ENCODE measurements at regions not wholly inside any gene's neighbourhood (a gene's known extent, or its start where the extent isn't known, plus 50 kb on each side); places are given as distances from the start of the nearest gene placed in this dataset.
"Not testable (repeated sequence)": the region's sequence is repeated elsewhere in the genome, so short reads cannot be mapped to it uniquely, and the experiment has no call there.

DNA sequence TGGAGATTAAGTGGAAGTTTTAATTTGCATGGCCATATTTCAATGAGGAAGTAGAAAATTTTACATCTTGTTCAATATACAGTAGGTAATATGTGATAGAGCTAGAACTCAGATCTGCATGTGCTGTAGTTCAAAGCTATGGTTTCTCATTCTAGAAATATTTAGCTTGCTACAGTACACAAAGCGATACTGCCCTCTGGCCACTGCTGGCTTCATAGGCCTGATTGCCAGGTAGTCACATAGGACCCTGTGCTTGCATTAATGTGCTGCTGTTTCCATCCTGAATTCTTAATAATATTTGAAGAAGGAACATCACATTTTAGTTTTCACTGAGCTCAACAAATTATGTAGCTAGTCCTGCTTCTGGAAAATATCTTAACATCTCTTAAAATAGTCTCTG lies 87.0 kb downstream of the PLSCR2 start:
- DNase-seq (ENCODE audit: low read depth), result peak; percentile 26

GRCh38 chr3:146380046-146380445 lies 89.3 kb downstream of the PLSCR2 start:
- DNase-seq (ENCODE audit: low read depth), result no peak

- DNase-seq (ENCODE audit: low read depth), result no peak
Observed at GRCh38 chr3:146375219-146375618, 94.1 kb downstream of the PLSCR2 start.

DNA sequence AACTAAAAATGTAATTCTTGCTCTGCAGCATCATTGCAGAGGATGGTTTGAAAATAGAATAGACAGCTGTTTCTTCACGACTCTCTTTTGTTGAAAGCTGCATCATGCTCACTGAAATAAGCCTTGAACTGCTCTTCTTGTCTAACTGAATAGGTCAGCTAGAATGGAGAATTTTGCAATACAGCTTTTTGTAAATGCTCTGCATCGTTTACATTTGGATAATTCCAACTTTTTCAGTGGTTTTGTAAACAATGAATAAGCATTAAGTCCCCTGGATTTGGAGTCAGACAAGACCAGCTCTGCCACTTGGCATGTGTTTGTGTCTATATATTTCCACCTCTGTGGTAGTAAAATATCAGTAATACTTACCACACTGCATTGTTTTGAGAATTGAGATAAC lies 95.2 kb downstream of the PLSCR2 start:
- DNase-seq (ENCODE audit: low read depth), result no peak

- no peak for DNase-seq (ENCODE audit: low read depth)
Observed at GRCh38 chr3:146371902-146372301, 97.5 kb downstream of the PLSCR2 start.

- DNase-seq (ENCODE audit: low read depth), result no peak
Observed at GRCh38 chr3:146368882-146369523, 100.4 kb downstream of the PLSCR2 start.

DNA sequence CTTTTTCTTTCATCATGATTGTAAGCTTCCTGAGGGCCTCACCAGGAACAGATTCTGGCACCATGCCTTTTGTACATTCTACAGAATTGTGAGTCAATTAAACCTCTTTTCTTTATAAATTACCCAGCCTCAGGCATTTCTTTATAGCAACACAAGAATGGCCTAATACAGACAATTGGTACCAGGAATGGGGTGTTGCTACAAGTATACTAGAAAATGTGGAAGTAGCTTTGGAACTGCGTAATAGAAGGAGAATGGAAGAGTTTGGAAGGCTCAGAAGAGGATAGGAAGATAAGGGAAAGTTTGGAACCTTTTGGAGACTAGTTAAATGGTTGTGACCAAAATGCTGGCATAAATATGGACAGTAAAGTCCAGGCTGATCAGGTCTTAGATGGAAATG lies 108.9 kb upstream of the PLSCR4 start:
- no peak for DNase-seq (ENCODE audit: low read depth)

DNA sequence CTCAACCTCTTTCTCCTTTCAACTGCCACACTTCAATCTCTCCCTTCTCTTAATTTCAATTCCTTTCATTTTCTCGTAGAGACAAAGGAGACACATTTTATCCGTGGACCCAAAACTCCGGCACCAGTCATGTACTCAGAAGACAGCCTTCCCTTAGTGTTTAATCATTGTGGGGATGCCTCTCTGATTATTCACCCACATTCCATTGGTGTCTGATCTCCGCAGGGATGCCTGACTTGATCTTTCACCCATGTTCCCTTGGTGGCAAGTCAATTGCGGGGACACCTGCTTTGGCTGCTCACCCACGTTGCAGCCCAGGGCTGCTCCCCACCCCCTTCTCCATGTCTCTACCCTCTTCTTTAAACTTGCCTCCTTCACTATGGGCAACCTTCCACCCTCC lies 103.5 kb upstream of the PLSCR4 start:
- not testable (repeated sequence) for DNase-seq (ENCODE audit: low read depth)

- no peak for DNase-seq (ENCODE audit: low read depth)
Observed at GRCh38 chr3:146350852-146351251, 99.9 kb upstream of the PLSCR4 start.

DNA sequence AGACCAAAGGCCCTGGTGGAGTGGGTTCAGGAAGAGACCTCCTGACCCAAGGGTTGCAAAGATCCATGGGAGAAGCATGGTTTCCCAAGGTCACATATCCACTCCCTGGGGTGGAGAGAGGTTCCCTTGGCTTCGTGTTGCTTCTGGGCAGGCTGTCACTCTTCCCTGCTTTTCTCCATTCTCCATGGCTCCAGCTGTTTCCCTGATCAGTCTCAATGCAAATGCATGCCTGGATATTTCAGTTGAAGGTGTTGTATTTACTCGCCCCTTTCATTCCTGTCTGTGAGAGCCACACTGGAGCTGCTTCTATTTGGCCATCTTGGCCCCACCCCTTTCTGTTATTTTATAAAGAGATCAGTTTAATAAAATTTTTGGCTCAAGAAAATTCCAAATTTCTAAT lies 95.0 kb upstream of the PLSCR4 start:
- DNase-seq (ENCODE audit: low read depth), result no peak

DNA sequence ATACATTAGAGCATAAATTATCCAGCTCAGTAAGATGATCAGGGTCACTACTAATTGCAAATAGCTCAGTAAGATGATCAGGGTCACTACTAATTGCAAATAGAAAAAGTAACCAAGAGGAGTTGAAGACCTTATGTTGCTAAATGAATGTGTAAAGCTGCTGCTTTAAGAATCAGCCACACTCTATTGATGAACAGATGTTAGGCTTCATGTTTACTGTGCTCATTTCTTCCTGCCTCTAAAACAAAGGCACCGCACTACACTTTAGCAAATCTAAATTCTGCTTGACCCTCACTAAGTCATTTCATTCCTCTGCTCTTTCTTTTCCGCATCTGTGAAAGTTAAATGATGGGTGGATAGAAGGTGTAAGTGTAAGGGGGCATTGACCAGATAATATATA lies 92.6 kb upstream of the PLSCR4 start:
- DNase-seq (ENCODE audit: low read depth), result no peak

DNA sequence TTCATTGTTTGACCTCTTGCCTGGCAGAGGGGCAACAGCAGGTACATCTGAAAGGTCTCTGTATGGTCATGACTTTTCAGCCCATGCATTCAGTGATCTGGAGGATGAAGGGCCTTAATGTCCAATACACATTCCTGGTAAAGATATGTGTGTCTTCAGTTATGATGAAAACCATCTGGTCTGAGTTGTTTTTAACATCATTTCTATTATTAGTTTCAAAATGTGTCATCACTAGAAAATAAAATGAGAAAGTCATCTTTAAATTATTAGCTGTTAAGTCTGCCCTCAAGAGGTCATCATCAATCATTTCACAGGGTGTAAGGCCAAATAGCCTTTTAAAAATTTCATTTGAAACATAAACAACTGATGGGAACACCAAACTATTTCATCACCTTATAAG lies 92.1 kb upstream of the PLSCR4 start:
- DNase-seq (ENCODE audit: low read depth), result no peak

DNA sequence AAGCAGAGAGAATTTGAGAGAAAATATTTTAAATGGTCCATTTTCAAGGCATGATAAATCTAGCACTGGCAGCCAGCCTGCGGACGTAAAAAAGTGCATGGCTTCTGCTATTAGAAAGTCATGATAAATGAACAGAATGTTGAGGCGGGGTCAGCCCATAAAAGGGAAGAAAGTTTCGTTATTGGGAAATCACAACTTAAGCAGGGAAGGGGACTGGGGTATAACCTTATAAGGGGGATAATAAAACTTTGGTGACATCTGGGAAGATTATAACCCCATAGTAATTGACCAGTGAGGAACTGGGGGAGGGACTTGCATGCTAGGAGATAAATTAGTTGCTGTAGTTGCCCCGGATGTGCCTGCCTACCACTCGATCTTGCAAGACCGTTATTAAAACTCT lies 88.4 kb upstream of the PLSCR4 start:
- no peak for DNase-seq (ENCODE audit: low read depth)

DNA sequence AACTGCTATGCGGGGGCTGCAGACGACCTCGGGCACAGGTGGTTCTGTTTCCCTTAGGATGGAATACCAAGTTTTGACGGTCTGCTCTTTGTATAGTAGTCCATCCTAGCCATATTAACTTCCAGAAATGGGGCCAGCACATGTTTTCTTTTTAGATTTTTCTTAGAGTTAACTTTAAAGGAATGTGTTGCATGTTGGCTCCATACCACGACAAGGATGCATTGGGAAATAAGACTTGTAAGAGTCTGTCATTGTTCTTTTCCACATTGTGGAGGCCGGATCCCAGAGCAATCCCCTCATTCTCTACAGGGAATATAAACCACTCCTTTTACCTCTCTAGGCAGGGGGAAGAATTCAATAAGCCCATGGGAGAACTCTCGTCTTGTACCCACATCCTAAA lies 87.1 kb upstream of the PLSCR4 start:
- no peak for DNase-seq (ENCODE audit: low read depth)

- DNase-seq (ENCODE audit: low read depth), result no peak
Observed at GRCh38 chr3:146335386-146335785, 84.5 kb upstream of the PLSCR4 start.

DNA sequence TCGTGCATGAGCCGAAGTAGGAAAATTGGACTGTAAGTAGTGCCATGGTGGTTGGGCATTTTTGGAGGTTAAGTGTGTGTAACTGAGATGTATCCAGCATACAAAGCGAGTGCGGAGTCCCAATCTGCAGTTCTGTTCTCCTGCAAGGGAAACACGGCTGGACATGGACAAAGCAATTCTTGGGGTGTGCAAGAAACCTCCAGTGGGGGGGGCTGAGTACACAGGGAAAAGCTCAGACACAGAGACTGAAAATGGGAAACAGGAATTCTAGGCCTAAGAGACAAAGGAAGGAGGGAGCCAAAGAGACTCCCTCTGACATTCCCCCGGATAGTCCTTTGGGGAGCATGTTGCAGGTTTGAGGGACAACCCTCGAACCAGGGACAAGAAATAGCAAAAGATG lies 83.2 kb upstream of the PLSCR4 start:
- DNase-seq (ENCODE audit: low read depth), result peak; percentile 11

DNA sequence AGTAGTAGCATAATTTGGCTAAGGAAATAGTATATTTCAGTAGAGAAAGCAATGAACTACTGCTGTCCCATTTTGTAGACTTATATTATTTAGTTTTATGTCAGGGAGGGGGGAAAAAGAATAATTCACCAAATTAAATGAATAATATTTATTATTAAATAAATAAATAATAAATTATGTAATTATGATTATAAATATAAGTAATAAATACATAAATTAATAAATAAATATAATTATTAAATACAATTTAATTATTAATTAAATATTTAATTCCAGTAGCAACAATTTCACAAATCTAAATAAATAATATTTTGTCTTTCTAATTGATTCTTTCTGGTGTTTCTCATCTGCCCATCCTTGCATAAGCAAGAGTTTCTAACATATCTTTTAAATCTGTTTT lies 81.1 kb upstream of the PLSCR4 start:
- DNase-seq (ENCODE audit: low read depth), result no peak

GRCh38 chr3:146326875-146327543 lies 76.1 kb upstream of the PLSCR4 start:
- DNase-seq (ENCODE audit: low read depth), result peak; percentile 52

GRCh38 chr3:146325170-146325569 lies 74.3 kb upstream of the PLSCR4 start:
- DNase-seq (ENCODE audit: low read depth), result no peak

DNA sequence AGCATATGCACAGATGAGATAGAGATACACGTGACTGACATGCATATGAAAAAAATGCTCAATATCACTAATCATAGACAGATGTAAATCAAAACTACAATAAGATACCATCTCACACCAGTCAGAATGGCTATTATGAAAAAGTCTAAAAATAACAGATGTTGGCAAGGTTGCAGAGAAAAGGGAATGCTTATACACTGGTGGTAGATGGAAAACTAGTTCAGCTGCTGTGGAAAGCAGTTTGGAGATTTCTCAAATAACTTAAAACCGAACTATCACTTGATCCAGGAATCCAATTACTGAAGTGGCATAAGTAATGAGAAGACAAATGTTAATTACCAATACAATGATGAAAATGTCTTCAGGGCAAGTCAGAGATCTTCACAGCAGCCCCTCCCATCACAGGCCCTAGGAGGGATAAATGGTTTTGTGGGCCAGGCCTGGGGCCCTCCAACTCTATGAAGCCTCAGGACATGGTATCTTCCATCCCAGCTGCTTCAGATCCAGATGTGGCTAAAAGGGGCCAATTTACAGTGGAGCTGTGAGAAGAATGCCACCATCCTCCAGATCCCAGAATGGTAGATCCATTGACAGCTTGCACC lies 71.4 kb upstream of the PLSCR4 start:
- DNase-seq (ENCODE audit: low read depth), result no peak

DNA sequence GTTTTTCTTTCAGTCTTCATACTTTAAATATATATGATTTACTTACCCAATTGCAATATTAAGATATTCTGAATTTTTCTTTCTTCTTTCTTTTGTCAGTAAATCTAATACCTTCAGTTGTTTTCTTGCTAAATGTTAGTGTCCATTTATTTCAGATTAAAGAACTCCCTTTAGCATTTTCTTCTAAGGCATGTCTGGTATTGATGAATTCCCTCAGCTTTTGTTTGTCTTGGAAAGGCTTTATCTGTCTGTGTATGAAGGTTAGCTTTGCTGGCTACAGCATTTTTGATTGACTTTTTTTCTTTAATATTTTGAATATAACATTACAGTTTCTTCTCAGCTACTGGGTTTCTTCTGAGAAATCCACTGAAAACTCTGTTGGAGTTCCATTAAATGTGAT lies 64.0 kb upstream of the PLSCR4 start:
- no peak for DNase-seq (ENCODE audit: low read depth)

GRCh38 chr3:146313746-146314111 lies 62.8 kb upstream of the PLSCR4 start:
- peak; percentile 59 for DNase-seq (ENCODE audit: low read depth)

- no peak for DNase-seq (ENCODE audit: low read depth)
Observed at GRCh38 chr3:146313031-146313745, 62.3 kb upstream of the PLSCR4 start.
